ENCODE measurements at regions not wholly inside any gene's neighbourhood (a gene's known extent, or its start where the extent isn't known, plus 50 kb on each side); places are given as distances from the start of the nearest gene placed in this dataset.
"Not testable (repeated sequence)": the region's sequence is repeated elsewhere in the genome, so short reads cannot be mapped to it uniquely, and the experiment has no call there.

DNA sequence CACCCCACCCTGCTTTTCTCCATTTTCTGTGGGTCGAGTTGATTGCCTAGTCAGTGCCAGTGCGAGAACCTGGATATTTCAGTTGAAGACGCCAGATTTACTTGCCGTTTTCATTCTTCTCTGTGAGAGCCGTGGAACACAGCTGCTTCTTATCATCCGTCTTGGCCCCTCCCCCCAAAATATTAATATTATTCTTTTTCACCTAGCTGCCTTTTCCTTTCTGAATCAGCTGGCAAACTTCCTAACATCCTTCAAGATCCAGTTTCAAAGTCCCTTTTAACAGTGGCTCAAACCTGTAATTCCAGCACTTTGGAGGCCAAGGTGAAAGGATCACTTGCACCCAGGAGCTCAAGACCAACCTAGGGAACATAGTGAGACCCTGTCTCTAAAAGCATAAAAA, 117.1 kb upstream of the RASA1 start:
- FAIRE-seq = no peak

- FAIRE-seq = no peak
Observed at GRCh38 chr5:87151547-87151946, 116.1 kb upstream of the RASA1 start.

DNA sequence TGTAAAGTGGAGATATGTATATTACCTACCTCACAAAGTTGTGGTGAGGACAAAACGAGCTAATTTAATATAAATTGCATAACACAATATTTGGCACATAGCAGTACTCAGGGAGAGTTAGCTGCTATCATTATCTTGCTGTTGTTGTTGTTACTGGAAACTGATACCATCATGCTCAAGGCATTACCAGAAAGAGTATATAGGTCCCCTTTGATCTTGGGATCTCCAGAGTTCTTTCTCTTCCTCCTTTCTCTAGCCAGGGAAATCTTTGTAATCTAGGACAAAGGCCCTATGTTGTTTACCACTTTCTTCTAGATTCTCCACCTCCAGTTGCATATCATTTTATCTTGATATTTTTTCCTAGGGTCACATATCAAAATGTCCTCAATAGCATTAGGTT, 114.8 kb upstream of the RASA1 start:
- no peak for FAIRE-seq

DNA sequence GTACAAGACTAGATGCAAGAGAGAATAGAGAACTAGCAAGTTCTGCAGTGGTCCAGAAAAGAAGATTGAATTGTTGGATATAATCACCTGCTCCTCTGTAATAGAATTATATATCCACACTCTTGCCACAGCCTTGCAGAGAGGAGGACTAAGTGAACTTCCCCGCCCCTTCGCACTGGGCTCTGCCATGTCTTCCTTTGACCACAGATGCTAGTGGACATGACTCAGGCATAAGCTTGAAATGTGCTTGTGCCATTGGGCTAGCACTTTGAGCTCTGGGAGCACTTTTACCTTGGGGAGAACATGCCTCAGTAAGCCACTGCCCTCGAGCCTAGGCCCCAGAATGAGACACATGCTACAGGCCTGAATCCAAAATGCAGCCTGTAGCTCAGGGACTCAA, 113.5 kb upstream of the RASA1 start:
- no peak for FAIRE-seq

DNA sequence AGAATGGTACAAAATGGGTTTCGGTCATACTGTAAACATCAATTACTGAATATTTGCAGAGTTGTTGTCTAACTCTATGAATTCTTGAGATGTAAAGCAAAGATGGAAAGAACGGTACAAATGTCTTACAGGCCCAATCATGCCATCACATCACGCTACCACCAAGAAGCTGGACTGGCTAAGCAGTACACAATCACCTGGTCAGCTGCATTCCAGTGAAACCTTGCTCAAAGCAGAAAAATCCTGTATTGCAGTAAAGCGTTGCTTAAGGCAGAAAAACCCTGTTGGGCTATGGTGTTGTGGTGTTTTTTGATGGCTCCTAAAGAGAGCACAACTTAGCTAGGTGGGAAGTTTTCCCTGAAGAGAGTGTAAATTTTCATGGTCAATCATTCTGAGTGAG, 112.6 kb upstream of the RASA1 start:
- FAIRE-seq = no peak

DNA sequence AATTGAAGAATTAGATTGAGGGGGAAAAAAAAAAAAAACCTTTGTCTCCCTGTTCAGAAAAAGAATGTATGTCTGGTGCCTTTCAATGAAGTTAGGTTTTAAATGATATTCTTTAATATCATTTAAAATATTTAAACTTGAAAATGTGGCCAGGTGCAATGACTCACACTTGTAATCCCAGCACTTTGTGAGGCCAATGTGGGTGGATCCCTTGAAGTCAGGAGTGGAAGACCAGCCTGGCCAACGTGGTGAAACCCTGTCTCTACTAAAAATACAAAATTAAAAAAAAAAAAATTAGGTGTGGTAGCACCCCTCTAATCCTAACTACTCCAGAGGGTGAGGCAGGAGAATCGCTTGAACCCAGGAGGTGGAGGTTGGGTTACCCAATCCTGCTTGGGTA, 111.1 kb upstream of the RASA1 start:
- no peak for FAIRE-seq

DNA sequence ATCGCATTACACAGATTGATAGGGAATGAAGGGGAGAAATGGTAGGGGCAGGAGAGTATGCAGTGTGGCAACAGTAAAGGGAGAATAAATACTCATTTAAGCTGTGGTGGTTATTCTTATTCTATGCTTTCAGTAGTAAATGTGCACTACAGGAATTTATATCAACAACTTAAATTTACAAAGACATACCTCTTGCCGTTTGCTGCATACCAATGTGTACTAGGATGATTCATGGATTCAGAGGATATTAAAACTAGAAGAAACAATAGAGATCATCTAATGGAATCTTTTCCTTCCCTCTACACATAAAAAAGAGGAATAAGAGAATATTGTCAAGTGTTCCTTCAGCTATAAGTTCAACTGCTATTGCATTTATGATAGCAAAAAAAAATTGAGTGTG, 103.3 kb upstream of the RASA1 start:
- no peak for FAIRE-seq

DNA sequence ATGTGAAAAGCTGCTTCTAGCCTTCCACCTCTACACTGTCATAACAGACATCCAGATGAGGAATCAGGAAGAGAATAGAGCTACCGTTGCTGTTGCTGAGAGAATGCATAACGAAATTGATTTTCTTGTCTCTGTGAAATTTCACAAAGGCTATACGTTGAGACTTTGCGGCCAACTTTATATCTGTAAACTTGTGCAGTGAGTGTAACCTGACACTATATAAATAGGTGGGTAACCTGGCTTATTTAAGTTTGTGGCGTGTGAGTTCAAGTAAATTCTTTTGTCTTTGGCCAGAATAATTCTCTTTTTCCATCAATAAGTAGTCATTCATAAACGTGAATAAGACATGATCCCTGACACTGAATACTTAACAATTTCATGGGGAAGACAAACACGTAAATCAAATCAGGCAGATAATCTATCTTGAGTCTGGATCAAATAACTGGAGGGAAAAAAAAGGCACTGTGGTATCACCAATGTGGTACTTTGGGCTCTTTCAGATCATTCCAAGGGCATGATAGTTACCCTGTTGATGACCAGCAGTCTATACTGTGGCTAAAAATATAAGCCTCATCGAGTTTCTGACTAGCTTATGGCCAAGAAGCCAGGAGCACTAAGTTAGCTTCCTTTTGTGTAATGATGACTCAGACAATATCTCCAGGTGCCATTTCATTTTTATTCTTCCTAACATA, 98.2 kb upstream of the RASA1 start:
- no peak for FAIRE-seq

DNA sequence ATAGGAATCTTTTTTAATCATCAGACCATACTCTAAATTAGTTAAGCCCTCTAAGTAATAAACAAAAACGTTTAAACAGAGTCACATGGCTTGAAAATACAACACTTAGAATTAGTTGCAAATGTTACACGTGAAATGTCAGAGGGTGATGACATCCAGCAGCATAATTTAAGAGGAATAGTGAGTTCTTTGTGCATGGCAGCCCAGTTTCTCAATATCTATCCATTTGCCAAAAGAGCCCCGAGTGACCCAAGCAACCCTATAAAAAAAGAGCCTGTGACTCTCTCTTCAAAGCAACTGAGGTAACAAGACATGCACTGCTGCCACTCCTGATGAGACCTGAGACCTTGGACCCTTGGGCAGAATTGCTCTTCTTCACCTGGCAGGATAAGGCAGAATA, 96.9 kb upstream of the RASA1 start:
- FAIRE-seq = no peak

DNA sequence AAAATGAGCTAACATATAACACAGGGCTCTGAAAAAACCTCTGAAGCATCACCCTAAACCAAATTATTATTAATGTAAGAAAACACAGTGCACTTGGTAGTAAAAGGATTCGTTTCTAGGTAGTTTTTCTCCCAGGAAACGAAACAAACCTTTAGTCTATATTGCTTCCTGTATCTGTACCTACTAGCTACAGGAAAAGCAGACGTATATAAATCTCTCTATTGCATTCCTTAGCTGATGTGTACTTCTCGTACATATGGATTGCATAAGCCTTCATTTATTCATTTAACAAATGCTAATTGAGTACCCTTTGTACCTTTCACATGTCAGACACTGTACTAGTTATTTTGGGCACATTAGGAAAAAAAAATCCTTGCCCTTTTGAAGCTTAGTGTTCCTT, 85.0 kb upstream of the RASA1 start:
- FAIRE-seq = no peak

- FAIRE-seq = no peak
Observed at GRCh38 chr5:87183896-87184295, 83.8 kb upstream of the RASA1 start.

DNA sequence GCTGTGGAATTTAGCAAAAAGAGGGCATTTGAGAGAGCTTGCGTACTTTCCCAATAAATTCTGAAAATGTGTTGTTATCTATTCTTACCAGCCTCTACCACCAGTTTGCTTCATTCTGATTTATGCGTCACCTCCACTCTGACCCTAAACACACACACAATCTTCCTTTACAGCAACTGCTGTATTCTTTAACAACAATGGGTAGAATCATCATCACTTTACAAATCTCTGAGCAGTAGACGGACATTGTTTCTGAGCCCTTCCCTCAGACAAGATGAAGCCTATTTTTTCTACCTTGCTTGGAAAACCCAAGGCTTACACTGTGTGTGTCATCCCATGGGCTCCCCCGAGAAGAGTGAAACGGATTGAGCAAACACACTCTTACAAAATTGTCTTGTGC, 83.1 kb upstream of the RASA1 start:
- no peak for FAIRE-seq

GRCh38 chr5:87185838-87186237, 81.8 kb upstream of the RASA1 start:
- FAIRE-seq = no peak

DNA sequence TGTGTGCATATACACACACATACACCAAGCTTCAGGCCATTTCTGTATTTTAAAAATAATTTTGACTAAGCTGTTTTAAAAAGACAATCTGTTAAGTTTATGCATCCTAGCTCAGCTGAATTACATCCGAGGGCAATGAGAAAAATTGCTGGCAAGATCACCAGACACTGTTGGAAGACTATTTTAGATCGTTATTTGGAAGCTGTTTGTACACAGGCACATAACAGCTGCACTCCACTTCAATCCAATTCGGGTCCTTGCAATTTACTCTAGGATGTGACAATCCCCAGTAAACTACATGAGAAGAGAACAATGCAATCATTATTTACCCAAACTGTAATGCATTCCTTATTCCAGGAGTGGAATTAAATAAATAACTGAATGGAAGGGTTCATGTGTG, 79.3 kb upstream of the RASA1 start:
- FAIRE-seq = no peak

GRCh38 chr5:87190041-87190440, 77.6 kb upstream of the RASA1 start:
- FAIRE-seq = no peak

DNA sequence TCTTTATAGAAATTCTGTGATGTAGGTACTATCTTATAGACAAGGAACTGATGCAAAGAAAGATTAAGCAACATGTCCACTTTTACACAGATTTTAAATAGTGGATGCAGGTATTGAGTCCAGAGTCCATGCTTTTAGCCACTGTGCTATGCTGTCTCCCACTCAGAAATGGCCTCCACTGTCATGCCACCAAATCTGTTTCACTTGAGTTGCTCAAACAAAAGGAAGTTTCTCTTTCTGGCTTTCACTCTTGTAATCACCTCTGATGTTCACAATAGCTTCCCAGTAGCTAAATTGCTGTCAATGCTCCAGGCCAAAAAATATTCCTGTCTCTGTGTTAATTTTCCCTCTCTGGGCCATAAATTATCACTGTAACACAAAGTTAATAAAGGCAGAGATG, 77.0 kb upstream of the RASA1 start:
- FAIRE-seq = no peak

DNA sequence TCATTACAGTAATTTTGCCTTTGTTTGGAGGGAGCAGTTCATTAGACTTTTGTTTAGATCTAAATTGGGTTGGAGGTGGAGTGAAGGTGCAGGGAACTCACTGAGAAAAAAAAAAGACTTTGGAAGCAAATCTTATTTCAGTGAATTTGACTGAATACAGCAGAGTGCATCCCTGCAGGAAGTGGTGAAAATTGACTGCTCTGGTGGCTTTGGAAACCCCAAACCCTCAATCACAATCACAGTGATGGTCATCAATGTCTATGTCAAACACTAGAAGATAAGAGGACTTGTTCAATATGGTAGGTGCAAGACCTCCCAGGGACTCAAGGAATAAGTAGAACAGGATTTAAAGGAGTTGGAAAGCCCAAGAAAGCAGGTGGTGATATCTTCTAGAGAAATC, 76.0 kb upstream of the RASA1 start:
- FAIRE-seq = no peak

- FAIRE-seq = no peak
Observed at GRCh38 chr5:87195104-87195591, 72.5 kb upstream of the RASA1 start.

DNA sequence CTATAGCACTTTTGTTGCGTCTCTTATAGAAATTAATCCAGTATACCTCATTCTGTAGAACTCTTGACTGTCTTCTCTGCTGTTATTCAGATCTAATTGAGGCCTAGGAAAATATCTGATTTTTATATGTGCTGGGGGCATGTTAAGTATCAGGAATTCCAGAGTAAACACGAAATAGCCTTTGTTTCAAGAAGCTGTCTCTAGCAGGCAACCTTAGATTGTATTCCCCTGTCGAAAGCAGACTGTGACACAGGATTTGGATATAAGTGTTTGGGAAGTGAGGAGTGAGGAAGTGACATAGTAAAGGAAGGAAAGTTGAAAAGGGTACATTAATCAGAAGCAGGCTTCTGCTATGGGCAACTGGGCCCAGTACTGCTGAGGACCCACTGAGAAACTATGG, 72.1 kb upstream of the RASA1 start:
- FAIRE-seq = no peak

- FAIRE-seq = no peak
Observed at GRCh38 chr5:87198010-87198409, 69.7 kb upstream of the RASA1 start.

DNA sequence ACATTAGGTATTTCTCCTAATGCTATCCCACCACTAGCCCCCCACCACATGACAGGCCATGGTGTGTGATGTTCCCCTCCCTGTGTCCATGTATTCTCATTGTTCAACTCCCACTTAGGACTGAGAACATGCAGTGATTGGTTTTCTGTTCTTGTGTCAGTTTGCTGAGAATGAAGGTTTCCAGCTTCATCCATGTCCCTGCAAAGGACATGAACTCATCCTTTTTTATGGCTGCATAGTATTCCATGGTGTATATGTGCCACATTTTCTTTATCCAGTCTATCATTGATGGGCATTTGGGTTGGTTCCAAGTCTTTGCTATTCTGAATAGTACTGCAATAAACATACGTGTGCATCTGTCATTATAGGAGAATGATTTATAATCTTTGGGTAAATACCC, 68.4 kb upstream of the RASA1 start:
- not testable (repeated sequence) for FAIRE-seq

- not testable (repeated sequence) for FAIRE-seq
Observed at GRCh38 chr5:87199704-87200103, 68.0 kb upstream of the RASA1 start.

DNA sequence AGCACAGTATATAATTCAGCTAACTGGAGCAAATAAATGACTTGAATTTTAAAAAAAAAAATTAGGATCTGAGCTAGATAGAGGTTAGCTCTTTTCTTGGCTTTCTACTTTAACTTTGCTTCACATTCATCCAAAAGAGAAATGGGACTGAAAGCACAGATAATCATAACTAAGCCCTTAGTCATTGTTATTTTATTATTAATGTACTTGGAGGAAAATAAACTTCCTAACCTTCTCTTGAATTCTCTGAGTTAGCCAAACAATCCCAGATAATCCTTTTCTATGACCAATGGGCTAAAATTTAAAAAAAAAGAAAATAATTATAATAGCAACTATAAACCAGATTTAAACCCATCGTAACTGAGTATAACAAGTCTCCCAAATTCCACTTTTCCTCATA, 57.6 kb upstream of the RASA1 start:
- no peak for FAIRE-seq

GRCh38 chr5:87210743-87211142, 56.9 kb upstream of the RASA1 start:
- FAIRE-seq = no peak

- no peak for FAIRE-seq
Observed at GRCh38 chr5:87211676-87212075, 56.0 kb upstream of the RASA1 start.

DNA sequence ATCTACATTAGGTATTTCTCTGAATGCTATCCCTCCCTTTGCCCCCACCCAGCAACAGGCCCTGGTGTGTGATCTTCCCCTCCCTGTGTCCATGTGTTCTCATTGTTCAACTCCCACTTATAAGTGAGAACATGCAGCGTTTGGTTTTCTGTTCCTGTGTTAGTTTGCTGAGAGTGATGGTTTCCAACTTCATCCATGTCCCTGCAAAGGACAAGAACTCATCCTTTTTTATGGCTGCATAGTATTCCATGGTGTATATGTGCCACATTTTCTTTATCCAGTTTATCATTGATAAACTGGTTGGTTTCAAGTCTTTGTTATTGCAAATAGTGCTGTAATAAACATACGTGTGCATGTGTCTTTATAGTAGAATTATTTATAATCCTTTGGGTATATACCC, 55.5 kb upstream of the RASA1 start:
- FAIRE-seq = not testable (repeated sequence)
